AG04450 (cell line): ENCODE measurements at regions not wholly inside any gene's neighbourhood (a gene's known extent, or its start where the extent isn't known, plus 50 kb on each side); places are given as distances from the start of the nearest gene placed in this dataset.

ENCODE experiments used
- CTCF ChIA-PET: fragments of 300-600, 350-600 bp; formaldehyde crosslinking; extraction: SDS; loops from one replicate; lab custom pipeline; 2022; ENCODE audit warnings: antibody characterized with exemption, inconsistent platforms; lab: Charles Lee
- POLR2A ChIA-PET: fragments of 350-600 bp; formaldehyde crosslinking; extraction: SDS; loops from one replicate; lab custom pipeline; 2021; ENCODE audit warnings: antibody characterized with exemption, inconsistent platforms; lab: Yijun Ruan, JAX
- DNase-seq: peaks from one replicate; pipeline ENCODE4 v3.0.0-alpha.2; 2011; ENCODE audit warnings: low read depth, low spot score
- H3K27ac ChIP-seq: one replicate; pipeline ENCODE4 v1.5.1; 2012; ENCODE audit warnings: low read depth, low read length, control low read depth
- H3K27me3 ChIP-seq: one replicate; pipeline ENCODE4 v1.6.0; 2012; ENCODE audit warnings: low read length; ENCODE audit not compliant: control insufficient read depth, insufficient read depth
- H3K4me3 ChIP-seq: 2 replicates; pipeline ENCODE4 v1.5.1; 2011; ENCODE audit warnings: mild to moderate bottlenecking, low read depth, low read length, control low read depth
- H3K9me3 ChIP-seq: 2 replicates; pipeline ENCODE4 v1.5.1; 2012; ENCODE audit warnings: low read length; ENCODE audit not compliant: control insufficient read depth, insufficient read depth
- TF ChIP-seq, protein P1 (sequence below): IDR thresholded peaks from 2 replicates; pipeline ENCODE4 v1.5.1; 2011; ENCODE audit warnings: low read depth, low read length, control low read depth, inconsistent platforms

DNA sequence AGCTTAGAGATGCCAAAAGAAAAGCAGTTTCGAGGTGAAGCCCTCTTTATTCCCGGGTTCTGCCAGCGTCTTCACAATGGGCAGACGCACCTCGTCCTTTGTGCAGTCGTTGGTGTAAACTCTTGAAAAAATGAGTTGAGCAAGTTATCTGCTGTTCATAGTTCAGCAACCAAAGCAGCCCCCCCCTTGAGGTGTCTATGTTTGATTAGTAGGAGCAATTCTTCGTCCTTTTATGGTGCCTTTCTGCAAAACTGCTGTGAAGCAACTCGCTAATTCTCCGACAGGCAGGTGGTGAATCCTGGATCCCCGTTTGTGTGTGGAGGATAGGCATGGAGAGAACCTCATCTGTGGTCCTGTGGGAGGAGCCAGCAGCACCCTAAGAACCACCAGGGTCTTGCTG lies 234.5 kb downstream of the GLRX3 start:
- no peak for DNase-seq
- H3K9me3 ChIP-seq, result peaks cover 74% of the 10 kb centered on the region
- TF ChIP-seq, protein P1, sequence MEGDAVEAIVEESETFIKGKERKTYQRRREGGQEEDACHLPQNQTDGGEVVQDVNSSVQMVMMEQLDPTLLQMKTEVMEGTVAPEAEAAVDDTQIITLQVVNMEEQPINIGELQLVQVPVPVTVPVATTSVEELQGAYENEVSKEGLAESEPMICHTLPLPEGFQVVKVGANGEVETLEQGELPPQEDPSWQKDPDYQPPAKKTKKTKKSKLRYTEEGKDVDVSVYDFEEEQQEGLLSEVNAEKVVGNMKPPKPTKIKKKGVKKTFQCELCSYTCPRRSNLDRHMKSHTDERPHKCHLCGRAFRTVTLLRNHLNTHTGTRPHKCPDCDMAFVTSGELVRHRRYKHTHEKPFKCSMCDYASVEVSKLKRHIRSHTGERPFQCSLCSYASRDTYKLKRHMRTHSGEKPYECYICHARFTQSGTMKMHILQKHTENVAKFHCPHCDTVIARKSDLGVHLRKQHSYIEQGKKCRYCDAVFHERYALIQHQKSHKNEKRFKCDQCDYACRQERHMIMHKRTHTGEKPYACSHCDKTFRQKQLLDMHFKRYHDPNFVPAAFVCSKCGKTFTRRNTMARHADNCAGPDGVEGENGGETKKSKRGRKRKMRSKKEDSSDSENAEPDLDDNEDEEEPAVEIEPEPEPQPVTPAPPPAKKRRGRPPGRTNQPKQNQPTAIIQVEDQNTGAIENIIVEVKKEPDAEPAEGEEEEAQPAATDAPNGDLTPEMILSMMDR, result no peak
- H3K27ac ChIP-seq, result no peak overlapping the region
- H3K4me3 ChIP-seq, result no peak overlapping the region
- ChIA-PET CTCF (no interaction called here), POLR2A (no interaction called here)
- no peaks in the 10 kb centered on the region for H3K27me3 ChIP-seq

- POLR2A ChIA-PET, result no interaction called here
- H3K27me3 ChIP-seq, result no peaks in the 10 kb centered on the region
- CTCF ChIA-PET, result no interaction called here
- H3K4me3 ChIP-seq, result no peak overlapping the region
- no peak for DNase-seq
- TF ChIP-seq, protein P1, result no peak
- peaks cover 75% of the 10 kb centered on the region for H3K9me3 ChIP-seq
- H3K27ac ChIP-seq, result no peak overlapping the region
These were observed 235.0 kb downstream of the GLRX3 start for GRCh38 chr10:130371156-130371555.

GRCh38 chr10:130371666-130372065 lies 235.5 kb downstream of the GLRX3 start:
- DNase-seq, result no peak
- CTCF ChIA-PET, result no interaction called here

DNA sequence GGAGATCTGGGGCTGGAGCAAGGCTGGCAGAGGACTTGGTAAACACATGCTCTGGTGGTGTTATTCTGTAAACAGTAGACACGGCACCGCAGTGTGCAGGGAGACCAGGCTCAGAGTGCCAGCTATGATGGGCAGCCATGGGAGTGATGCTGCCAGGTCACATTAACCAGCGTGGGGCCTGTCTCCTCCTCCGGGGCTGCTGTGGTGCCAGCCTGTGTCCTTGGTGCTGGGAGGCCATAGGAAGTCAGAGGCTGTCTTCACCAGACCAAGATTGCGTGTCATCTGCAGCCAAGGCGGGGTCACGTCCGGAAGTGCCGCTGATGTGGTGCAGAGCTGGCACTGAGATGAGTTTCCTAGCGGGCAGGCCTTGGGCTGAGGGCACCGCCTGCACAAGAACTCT lies 236.0 kb downstream of the GLRX3 start:
- Histone ChIP-seq H3K9me3 (peaks cover 75% of the 10 kb centered on the region), H3K4me3 (no peak overlapping the region), H3K27ac (no peak overlapping the region), H3K27me3 (no peaks in the 10 kb centered on the region)
- POLR2A ChIA-PET, result no interaction called here
- TF ChIP-seq, protein P1, result no peak
- CTCF ChIA-PET, result no interaction called here
- DNase-seq, result no peak

More at GRCh38 chr10:130371666-130372065, 235.5 kb downstream of the GLRX3 start:
- TF ChIP-seq, protein P1, result no peak
- POLR2A ChIA-PET, result no interaction called here
- H3K4me3 ChIP-seq, result no peak overlapping the region
- no peak overlapping the region for H3K27ac ChIP-seq
- H3K27me3 ChIP-seq, result no peaks in the 10 kb centered on the region
- peaks cover 76% of the 10 kb centered on the region for H3K9me3 ChIP-seq

DNA sequence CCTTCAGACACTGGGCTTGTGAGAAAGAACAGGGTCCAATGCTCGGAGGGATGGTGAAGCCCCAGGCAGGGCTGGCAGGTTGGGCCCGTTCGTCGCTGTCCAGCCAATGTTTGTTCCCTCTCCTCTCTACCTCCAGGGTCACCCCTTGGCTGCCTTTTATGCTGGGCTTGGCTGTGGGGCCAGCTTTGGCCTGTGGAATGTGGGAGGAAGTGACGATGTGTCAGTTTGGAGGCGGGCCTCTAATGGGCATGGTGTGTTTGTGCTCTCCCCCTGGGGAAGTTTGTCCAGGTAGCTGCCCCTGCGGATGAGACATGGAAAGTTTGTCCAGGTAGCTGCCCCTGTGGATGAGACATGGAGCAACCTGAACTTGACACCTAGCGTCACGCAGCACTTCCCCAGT lies 236.7 kb downstream of the GLRX3 start:
- no peak overlapping the region for H3K27ac ChIP-seq
- no peak for DNase-seq
- POLR2A ChIA-PET, result no interaction called here
- CTCF ChIA-PET, result no interaction called here
- H3K9me3 ChIP-seq, result peaks cover 77% of the 10 kb centered on the region
- H3K27me3 ChIP-seq, result no peaks in the 10 kb centered on the region
- TF ChIP-seq, protein P1, result no peak
- H3K4me3 ChIP-seq, result no peak overlapping the region
